Neuronal stem cell (in vitro differentiated cells): ENCODE measurements at regions not wholly inside any gene's neighbourhood (a gene's known extent, or its start where the extent isn't known, plus 50 kb on each side); places are given as distances from the start of the nearest gene placed in this dataset.

ENCODE experiments used
- DNase-seq: peaks from one replicate; pipeline ENCODE4 v3.0.0-alpha.2; 2013; ENCODE audit warnings: low spot score
- H2AFZ ChIP-seq: one replicate; pipeline ENCODE4 v1.6.1; 2013; ENCODE audit warnings: mild to moderate bottlenecking, low read length, inconsistent platforms
- H2AK5ac ChIP-seq: 2 replicates; pipeline ENCODE4 v1.6.1; 2013; ENCODE audit warnings: low read depth, mild to moderate bottlenecking, inconsistent platforms, low read length, moderate library complexity, mixed read lengths
- H2BK120ac ChIP-seq: 2 replicates; pipeline ENCODE4 v1.6.1; 2013; ENCODE audit warnings: low read depth, mild to moderate bottlenecking, inconsistent platforms, low read length, moderate library complexity, mixed read lengths
- H2BK12ac ChIP-seq: one replicate; pipeline ENCODE4 v1.6.1; 2013; ENCODE audit warnings: low read length, inconsistent platforms
- H2BK15ac ChIP-seq: 2 replicates; pipeline ENCODE4 v1.6.1; 2013; ENCODE audit warnings: mild to moderate bottlenecking, low read length, inconsistent platforms, mixed read lengths
- H2BK5ac ChIP-seq: one replicate; pipeline ENCODE4 v1.6.1; 2013; ENCODE audit warnings: inconsistent platforms, mild to moderate bottlenecking, low read length, moderate library complexity
- H3K14ac ChIP-seq: one replicate; pipeline ENCODE4 v1.6.1; 2013; ENCODE audit warnings: low read length, inconsistent platforms
- H3K18ac ChIP-seq: 2 replicates; pipeline ENCODE4 v1.6.1; 2013; ENCODE audit warnings: low read length, inconsistent platforms
- H3K23ac ChIP-seq: 2 replicates; pipeline ENCODE4 v1.6.1; 2013; ENCODE audit warnings: low read depth, mild to moderate bottlenecking, mixed read lengths, low read length, inconsistent platforms; ENCODE audit not compliant: poor library complexity
- H3K27ac ChIP-seq: replicated peaks from 3 replicates; pipeline ENCODE4 v1.5.1; 2013; ENCODE audit warnings: low read length, inconsistent platforms
- H3K27me3 ChIP-seq, 3 experiments: 2 replicates each; pipeline ENCODE4 v1.6.1; 2013; ENCODE audit warnings: low read length in 3 of 3, mild to moderate bottlenecking in 2 of 3, inconsistent platforms in 1 of 3, low read depth in 1 of 3, mixed read lengths in 1 of 3, moderate library complexity in 1 of 3; ENCODE audit not compliant: control insufficient read depth in 3 of 3, insufficient read depth in 3 of 3
- H3K36me3 ChIP-seq, 2 donors: replicated peaks in 1 of 2; 2 replicates each; pipeline ENCODE4 v1.6.1; 2013; ENCODE audit warnings: low read length in 2 of 2; ENCODE audit not compliant: control insufficient read depth in 2 of 2, insufficient read depth in 2 of 2
- H3K4ac ChIP-seq: 2 replicates; pipeline ENCODE4 v1.6.1; 2013; ENCODE audit warnings: inconsistent platforms, mild to moderate bottlenecking, low read length, moderate library complexity
- H3K4me1 ChIP-seq, 2 donors: 1 replicate in 1 of 2; 2 replicates in 1 of 2; pipeline ENCODE4 v1.6.1; 2013; ENCODE audit warnings: low read length in 2 of 2, low read depth in 1 of 2; ENCODE audit not compliant: control insufficient read depth in 2 of 2, insufficient read depth in 1 of 2
- H3K4me2 ChIP-seq: one replicate; pipeline ENCODE4 v1.6.1; 2013; ENCODE audit warnings: mild to moderate bottlenecking, low read length, inconsistent platforms; ENCODE audit not compliant: insufficient read depth, poor library complexity, severe bottlenecking
- H3K4me3 ChIP-seq, 2 donors: 2 replicates each; pipeline ENCODE4 v1.5.1; 2013; ENCODE audit warnings: low read length in 2 of 2, mild to moderate bottlenecking in 2 of 2, inconsistent platforms in 1 of 2, moderate library complexity in 1 of 2
- H3K79me1 ChIP-seq: one replicate; pipeline ENCODE4 v1.6.1; 2013; ENCODE audit warnings: low read depth, mild to moderate bottlenecking, inconsistent platforms, low read length, moderate library complexity
- H3K9ac ChIP-seq: one replicate; pipeline ENCODE4 v1.6.1; 2013; ENCODE audit warnings: mild to moderate bottlenecking, low read depth, low read length, inconsistent platforms; ENCODE audit not compliant: poor library complexity
- H3K9me3 ChIP-seq, 2 donors: replicated peaks in 1 of 2; 2 replicates each; pipeline versions ENCODE3 to v1.6.1; 2013; ENCODE audit warnings: low read length in 2 of 2, mild to moderate bottlenecking in 2 of 2, inconsistent platforms in 1 of 2, low read depth in 1 of 2, mixed read lengths in 1 of 2, moderate library complexity in 1 of 2; ENCODE audit not compliant: control insufficient read depth in 2 of 2, insufficient read depth in 1 of 2
- H4K8ac ChIP-seq: one replicate; pipeline ENCODE4 v1.6.1; 2013; ENCODE audit warnings: low read depth, mild to moderate bottlenecking, inconsistent platforms, low read length, moderate library complexity
- H4K91ac ChIP-seq: one replicate; pipeline ENCODE4 v1.6.1; 2013; ENCODE audit warnings: low read length, low read depth, mild to moderate bottlenecking, inconsistent platforms; ENCODE audit not compliant: poor library complexity
- WGBS, 2 donors: extraction: QIAGEN DNeasy Blood & Tissue Kit; methylation state at CpG; one replicate each; pipeline ENCODE4 v1.1.7; 2013; ENCODE audit warnings: missing lambda C conversion rate in 2 of 2, mixed read lengths in 1 of 2; ENCODE audit not compliant: insufficient read length in 2 of 2, insufficient replicate concordance in 1 of 2; ENCODE audit errors: extremely low coverage in 2 of 2; 5-methylcytosine and 5-hydroxymethylcytosine counted together

GRCh38 chrY:17166881-17167280 lies 713.1 kb downstream of the CDY2B start:
- Histone ChIP-seq H2BK12ac (no peak overlapping the region), H3K23ac (no peak overlapping the region), H3K79me1 (no peaks in the 10 kb centered on the region), H3K27me3 (no peaks in the 10 kb centered on the region), H3K4me1 (no peaks in the 10 kb centered on the region), H3K18ac (no peak overlapping the region), H2BK15ac (no peak overlapping the region), H3K4me3 (no peak overlapping the region), H3K9ac (no peak overlapping the region), H2BK5ac (no peak overlapping the region), H3K27ac (no peak overlapping the region), H3K14ac (no peak overlapping the region), H3K4me2 (no peak overlapping the region), H4K91ac (no peak overlapping the region), H4K8ac (no peak overlapping the region), H2BK120ac (no peak overlapping the region), H2AFZ (no peak overlapping the region), H2AK5ac (no peak overlapping the region), H3K4ac (no peak overlapping the region), H3K36me3 (no peaks in the 10 kb centered on the region), H3K9me3 (no peaks in the 10 kb centered on the region)
- no peak for DNase-seq
- no CpG with 5 or more reads among the region's 3 CpGs for WGBS, 2 donors

- Histone ChIP-seq H3K9ac (no peak overlapping the region), H3K4ac (no peak overlapping the region), H3K4me3 (no peak overlapping the region), H3K27me3 (no peaks in the 10 kb centered on the region), H3K23ac (no peak overlapping the region), H2BK5ac (no peak overlapping the region), H3K14ac (no peak overlapping the region), H2BK12ac (no peak overlapping the region), H3K9me3 (no peaks in the 10 kb centered on the region), H3K36me3 (no peaks in the 10 kb centered on the region), H3K4me1 (no peaks in the 10 kb centered on the region), H3K27ac (no peak overlapping the region), H3K4me2 (no peak overlapping the region), H4K91ac (no peak overlapping the region), H4K8ac (no peak overlapping the region), H3K79me1 (no peaks in the 10 kb centered on the region), H2AK5ac (no peak overlapping the region), H2BK120ac (no peak overlapping the region), H2BK15ac (no peak overlapping the region), H2AFZ (no peak overlapping the region), H3K18ac (no peak overlapping the region)
- no peak for DNase-seq
- no CpG with 5 or more reads among the region's 2 CpGs for WGBS, 2 donors
Measured at GRCh38 chrY:17122166-17122565, 757.9 kb downstream of the CDY2B start.

- no peak overlapping the region for H2BK15ac ChIP-seq
- no peak overlapping the region for H2AFZ ChIP-seq
- no peaks in the 10 kb centered on the region for H3K4me1 ChIP-seq
- no peak overlapping the region for H4K91ac ChIP-seq
- no peak overlapping the region for H2BK120ac ChIP-seq
- H3K79me1 ChIP-seq = no peaks in the 10 kb centered on the region
- H3K18ac ChIP-seq = no peak overlapping the region
- H3K9me3 ChIP-seq = no peaks in the 10 kb centered on the region
- H3K4ac ChIP-seq = no peak overlapping the region
- no peak for DNase-seq
- H2BK5ac ChIP-seq = no peak overlapping the region
- no peak overlapping the region for H3K27ac ChIP-seq
- no peak overlapping the region for H2AK5ac ChIP-seq
- H2BK12ac ChIP-seq = no peak overlapping the region
- no peak overlapping the region for H3K4me3 ChIP-seq
- no peak overlapping the region for H3K4me2 ChIP-seq
- no peak overlapping the region for H3K9ac ChIP-seq
- H3K23ac ChIP-seq = no peak overlapping the region
- H4K8ac ChIP-seq = no peak overlapping the region
- no peak overlapping the region for H3K14ac ChIP-seq
- no peaks in the 10 kb centered on the region for H3K27me3 ChIP-seq
- no peaks in the 10 kb centered on the region for H3K36me3 ChIP-seq
Measured at GRCh38 chrY:17085303-17085702, 794.7 kb downstream of the CDY2B start.

GRCh38 chrY:17079887-17080286 lies 800.1 kb downstream of the CDY2B start:
- Histone ChIP-seq H4K8ac (no peak overlapping the region), H2BK5ac (no peak overlapping the region), H3K4me1 (no peaks in the 10 kb centered on the region), H3K27ac (no peak overlapping the region), H3K4ac (no peak overlapping the region), H3K4me2 (no peak overlapping the region), H3K14ac (no peak overlapping the region), H3K27me3 (no peaks in the 10 kb centered on the region), H4K91ac (no peak overlapping the region), H3K9me3 (peaks cover 0 to 2% of the 10 kb centered on the region in 2 donors), H3K18ac (no peak overlapping the region), H3K79me1 (no peaks in the 10 kb centered on the region), H2AFZ (no peak overlapping the region), H2AK5ac (no peak overlapping the region), H2BK15ac (no peak overlapping the region), H3K4me3 (no peak overlapping the region), H3K23ac (no peak overlapping the region), H2BK12ac (no peak overlapping the region), H3K9ac (no peak overlapping the region), H2BK120ac (no peak overlapping the region), H3K36me3 (no peaks in the 10 kb centered on the region)
- no peak for DNase-seq
- WGBS, 2 donors = no CpG with 5 or more reads among the region's 3 CpGs
